ENCODE measurements at regions not wholly inside any gene's neighbourhood (a gene's known extent, or its start where the extent isn't known, plus 50 kb on each side); places are given as distances from the start of the nearest gene placed in this dataset.

GRCh38 chr1:36675931-36676562 lies 193.3 kb upstream of the CSF3R start:
- no peak for DNase-seq (ENCODE audit: low spot score)

- DNase-seq (ENCODE audit: low spot score) = no peak
These were observed 192.4 kb upstream of the CSF3R start for GRCh38 chr1:36675106-36675505.

- no peak for DNase-seq (ENCODE audit: low spot score)
These were observed 190.5 kb upstream of the CSF3R start for GRCh38 chr1:36673202-36673601.

- DNase-seq (ENCODE audit: low spot score) = no peak
These were observed 186.5 kb upstream of the CSF3R start for GRCh38 chr1:36669262-36669661.

GRCh38 chr1:36667836-36668235 lies 185.1 kb upstream of the CSF3R start:
- no peak for DNase-seq (ENCODE audit: low spot score)

GRCh38 chr1:36667256-36667655 lies 184.5 kb upstream of the CSF3R start:
- DNase-seq (ENCODE audit: low spot score) = no peak

- DNase-seq (ENCODE audit: low spot score) = no peak
These were observed 182.9 kb upstream of the CSF3R start for GRCh38 chr1:36665478-36666080.

- DNase-seq (ENCODE audit: low spot score) = no peak
These were observed 182.0 kb upstream of the CSF3R start for GRCh38 chr1:36664571-36665287.

- DNase-seq (ENCODE audit: low spot score) = no peak
These were observed 181.2 kb upstream of the CSF3R start for GRCh38 chr1:36663772-36664430.

- no peak for DNase-seq (ENCODE audit: low spot score)
These were observed 176.1 kb upstream of the CSF3R start for GRCh38 chr1:36658838-36659237.

GRCh38 chr1:36657826-36658225 lies 175.1 kb upstream of the CSF3R start:
- DNase-seq (ENCODE audit: low spot score) = no peak

- no peak for DNase-seq (ENCODE audit: low spot score)
These were observed 174.1 kb upstream of the CSF3R start for GRCh38 chr1:36656838-36657237.

- no peak for DNase-seq (ENCODE audit: low spot score)
These were observed 173.6 kb upstream of the CSF3R start for GRCh38 chr1:36656271-36656670.

- no peak for DNase-seq (ENCODE audit: low spot score)
These were observed 171.9 kb upstream of the CSF3R start for GRCh38 chr1:36654586-36654985.

- DNase-seq (ENCODE audit: low spot score) = no peak
These were observed 171.1 kb upstream of the CSF3R start for GRCh38 chr1:36653850-36654249.

GRCh38 chr1:36652586-36652985 lies 169.9 kb upstream of the CSF3R start:
- no peak for DNase-seq (ENCODE audit: low spot score)

- no peak for DNase-seq (ENCODE audit: low spot score)
These were observed 169.3 kb upstream of the CSF3R start for GRCh38 chr1:36652011-36652410.

GRCh38 chr1:36651176-36651910 lies 168.6 kb upstream of the CSF3R start:
- DNase-seq (ENCODE audit: low spot score) = no peak

- peak; percentile 61 for DNase-seq (ENCODE audit: low spot score)
These were observed 167.7 kb upstream of the CSF3R start for GRCh38 chr1:36650200-36651065.

- no peak for DNase-seq (ENCODE audit: low spot score)
These were observed 163.2 kb upstream of the CSF3R start for GRCh38 chr1:36645867-36646266.

GRCh38 chr1:36644556-36644955 lies 161.8 kb upstream of the CSF3R start:
- DNase-seq (ENCODE audit: low spot score) = no peak
